AG09309 (cell line): ENCODE measurements at regions not wholly inside any gene's neighbourhood (a gene's known extent, or its start where the extent isn't known, plus 50 kb on each side); places are given as distances from the start of the nearest gene placed in this dataset.
A peak's percentile ranks its signal among the peaks of the same experiment; 100 is the strongest.

Experiments
- DNase-seq: peaks from one replicate; pipeline ENCODE4 v3.0.0-alpha.2; 2010; ENCODE audit warnings: low read depth
- H3K4me3 ChIP-seq: 2 replicates; pipeline ENCODE4 v1.5.1; 2011; ENCODE audit warnings: mild to moderate bottlenecking, low read depth, low read length, moderate library complexity; ENCODE audit not compliant: control insufficient read depth
- CTCF ChIP-seq: IDR thresholded peaks from 2 replicates; pipeline ENCODE4 v1.5.1; 2011; ENCODE audit warnings: mild to moderate bottlenecking, low read depth, low read length, inconsistent platforms; ENCODE audit not compliant: insufficient read depth, control insufficient read depth; ENCODE audit errors: missing control alignments

- no peak for TF ChIP-seq CTCF
- no peak for DNase-seq
- H3K4me3 ChIP-seq, result no peak overlapping the region
These were observed 70.2 kb upstream of the NEIL3 start for GRCh38 chr4:177239477-177239876.

- no peak for DNase-seq
- no peak for TF ChIP-seq CTCF
- H3K4me3 ChIP-seq, result no peak overlapping the region
These were observed 69.8 kb upstream of the NEIL3 start for GRCh38 chr4:177239878-177240277.

- TF ChIP-seq CTCF, result no peak
- DNase-seq, result no peak
- no peak overlapping the region for H3K4me3 ChIP-seq
These were observed 66.9 kb upstream of the NEIL3 start for GRCh38 chr4:177242651-177243286.

- DNase-seq, result peak; percentile 10
- no peak overlapping the region for H3K4me3 ChIP-seq
- no peak for TF ChIP-seq CTCF
These were observed 62.8 kb upstream of the NEIL3 start for GRCh38 chr4:177246641-177247584.

DNA sequence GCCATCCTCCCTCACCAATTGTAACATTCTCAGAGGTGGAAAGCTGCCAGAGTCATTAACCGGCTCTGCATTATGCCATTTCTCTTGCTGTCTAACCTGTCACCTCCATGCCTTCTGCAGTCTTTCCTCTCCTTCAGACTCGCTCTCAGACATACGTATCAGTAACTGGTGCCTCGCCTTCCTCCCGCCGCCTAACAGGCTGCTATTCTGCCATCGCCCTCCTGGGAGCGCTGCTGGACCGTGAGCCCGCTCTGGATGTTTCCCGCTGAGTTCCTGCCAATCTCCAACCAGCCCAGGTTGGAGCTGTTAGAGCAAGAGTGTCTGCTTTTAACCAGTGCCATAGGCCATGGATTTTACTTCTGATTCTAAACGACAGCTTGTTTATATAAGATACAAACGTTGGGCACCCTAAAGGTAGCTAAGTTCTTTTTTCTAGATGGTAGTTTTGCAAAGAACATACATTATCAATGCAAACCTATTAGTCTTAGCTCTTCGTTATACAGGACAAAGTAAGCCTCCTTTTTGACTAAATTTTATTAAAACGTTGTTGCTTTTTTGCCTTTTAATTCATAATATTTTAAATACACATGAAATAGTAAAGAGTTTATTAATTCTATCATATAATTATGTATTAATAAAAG, 59.5 kb upstream of the NEIL3 start:
- peak; percentile 91 for TF ChIP-seq CTCF
- no peak overlapping the region for H3K4me3 ChIP-seq
- DNase-seq, result no peak

DNA sequence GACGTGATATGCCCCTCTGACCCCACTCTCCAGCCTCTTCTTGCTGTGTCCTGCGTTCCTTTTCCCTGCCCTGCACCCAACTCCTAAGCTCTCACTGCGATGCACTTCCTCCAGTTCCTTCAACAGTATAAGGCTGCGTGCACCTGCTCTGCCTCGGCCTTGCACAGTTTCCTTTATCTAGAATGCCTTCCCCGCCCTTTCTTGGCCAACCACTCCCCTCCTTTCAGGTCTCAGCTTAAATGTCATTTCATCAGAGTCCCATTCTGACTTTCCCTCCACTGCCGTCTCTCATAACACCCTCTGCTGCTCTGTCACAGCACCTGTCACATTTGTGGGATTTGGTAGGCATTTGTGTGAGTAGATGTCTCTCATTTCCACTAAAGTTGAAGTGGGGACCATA, 58.4 kb upstream of the NEIL3 start:
- no peak for TF ChIP-seq CTCF
- no peak for DNase-seq
- H3K4me3 ChIP-seq, result no peak overlapping the region
